VCaP (cell line): ENCODE measurements at regions not wholly inside any gene's neighbourhood (a gene's known extent, or its start where the extent isn't known, plus 50 kb on each side); places are given as distances from the start of the nearest gene placed in this dataset.
A peak's percentile ranks its signal among the peaks of the same experiment; 100 is the strongest.

Experiments used
- H3K27ac ChIP-seq: fragments of 450-650 bp; 2 replicates; pipeline ENCODE4 v1.5.1; 2017
- TF ChIP-seq, protein P1 (sequence below): fragments of 450-650 bp; conservative IDR thresholded peaks from 2 replicates; pipeline ENCODE4 v1.5.1; 2017; ENCODE audit warnings: mild to moderate bottlenecking, moderate library complexity

DNA sequence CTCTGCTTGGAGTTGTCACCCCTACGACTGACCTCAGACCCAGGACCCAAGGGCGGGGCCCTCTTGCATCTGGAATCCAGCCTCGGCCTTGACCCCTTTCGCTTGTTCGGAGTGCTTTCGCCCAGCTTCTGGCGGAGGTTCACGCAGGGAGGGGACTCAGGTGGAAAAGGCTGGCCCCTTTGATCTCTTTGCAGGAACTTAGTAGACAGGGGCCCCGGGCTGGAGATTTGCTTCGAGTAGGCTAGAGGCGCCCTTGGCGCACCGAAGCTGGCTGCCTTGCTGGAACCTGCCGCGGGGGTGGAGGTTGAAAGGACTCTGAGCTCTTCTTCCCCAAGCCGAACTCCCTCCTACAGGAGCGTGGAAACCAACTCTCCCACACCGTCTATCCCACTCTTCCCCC is 255.1 kb downstream of the OTUD1 start:
- TF ChIP-seq, protein P1, sequence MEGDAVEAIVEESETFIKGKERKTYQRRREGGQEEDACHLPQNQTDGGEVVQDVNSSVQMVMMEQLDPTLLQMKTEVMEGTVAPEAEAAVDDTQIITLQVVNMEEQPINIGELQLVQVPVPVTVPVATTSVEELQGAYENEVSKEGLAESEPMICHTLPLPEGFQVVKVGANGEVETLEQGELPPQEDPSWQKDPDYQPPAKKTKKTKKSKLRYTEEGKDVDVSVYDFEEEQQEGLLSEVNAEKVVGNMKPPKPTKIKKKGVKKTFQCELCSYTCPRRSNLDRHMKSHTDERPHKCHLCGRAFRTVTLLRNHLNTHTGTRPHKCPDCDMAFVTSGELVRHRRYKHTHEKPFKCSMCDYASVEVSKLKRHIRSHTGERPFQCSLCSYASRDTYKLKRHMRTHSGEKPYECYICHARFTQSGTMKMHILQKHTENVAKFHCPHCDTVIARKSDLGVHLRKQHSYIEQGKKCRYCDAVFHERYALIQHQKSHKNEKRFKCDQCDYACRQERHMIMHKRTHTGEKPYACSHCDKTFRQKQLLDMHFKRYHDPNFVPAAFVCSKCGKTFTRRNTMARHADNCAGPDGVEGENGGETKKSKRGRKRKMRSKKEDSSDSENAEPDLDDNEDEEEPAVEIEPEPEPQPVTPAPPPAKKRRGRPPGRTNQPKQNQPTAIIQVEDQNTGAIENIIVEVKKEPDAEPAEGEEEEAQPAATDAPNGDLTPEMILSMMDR = no peak

DNA sequence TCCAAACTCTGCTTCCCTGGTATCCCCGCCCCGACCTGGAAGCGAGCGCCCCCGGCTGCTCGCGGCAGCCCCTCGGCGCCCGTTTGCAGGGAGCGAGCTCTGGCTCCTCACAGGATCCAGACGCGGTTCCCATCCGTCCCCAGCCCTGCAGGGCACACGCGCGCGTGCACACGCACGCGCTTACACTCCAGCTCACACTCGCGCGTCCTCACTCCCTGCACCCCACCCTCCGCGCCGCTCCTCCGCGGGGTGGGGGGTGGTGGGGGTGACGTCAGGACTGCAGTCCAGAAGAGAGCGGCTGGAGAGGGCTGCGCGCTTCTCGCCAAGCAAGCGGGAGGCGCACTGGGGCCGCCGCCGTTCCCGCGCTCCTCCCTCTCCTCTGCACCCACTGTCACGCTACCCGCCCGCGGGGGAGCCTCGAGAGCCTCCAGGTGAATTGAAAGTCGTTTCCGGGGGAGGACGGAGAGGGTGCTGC is 255.6 kb downstream of the OTUD1 start:
- TF ChIP-seq, protein P1 = no peak
- H3K27ac ChIP-seq = peak overlapping the region; percentile 66

More for the DNA sequence above, 255.1 kb downstream of the OTUD1 start:
- H3K27ac ChIP-seq = peak overlapping the region; percentile 66

- TF ChIP-seq, protein P1 = peak; percentile 70
- peak overlapping the region; percentile 66 for H3K27ac ChIP-seq
Measured at GRCh38 chr10:23694921-23695824, 256.3 kb downstream of the OTUD1 start.

DNA sequence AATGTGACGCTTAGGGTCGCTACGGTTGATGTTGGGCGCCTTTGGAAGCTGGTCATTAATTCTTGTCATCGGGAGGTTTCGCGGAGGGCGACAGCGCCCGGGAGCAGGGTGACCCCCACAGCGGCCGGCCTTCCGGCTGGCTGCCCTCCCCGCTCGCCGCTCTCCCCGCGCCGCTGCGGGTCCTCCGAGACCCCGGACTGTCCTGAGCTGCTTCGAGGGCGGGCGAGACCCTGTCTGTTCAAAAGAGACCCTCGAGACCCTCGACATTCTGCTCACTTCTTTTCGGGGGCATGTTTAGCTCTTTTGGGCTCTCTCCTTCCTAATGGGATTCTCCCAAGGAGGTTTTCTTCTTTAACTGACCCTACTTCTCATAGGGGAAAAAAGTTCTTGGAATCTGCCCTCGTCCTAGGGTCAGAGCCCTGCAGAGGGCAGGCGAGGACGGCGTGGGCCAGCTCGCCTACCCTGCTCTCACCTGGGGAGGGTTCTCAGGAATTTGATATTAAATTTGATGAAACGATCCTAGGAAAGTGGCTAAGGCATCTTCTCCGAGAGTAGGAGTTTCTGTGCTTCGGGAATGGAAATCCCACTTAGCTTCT is 257.0 kb downstream of the OTUD1 start:
- H3K27ac ChIP-seq = peak overlapping the region; percentile 66; the same call in 1 of the 2 replicates
- TF ChIP-seq, protein P1 = no peak

- TF ChIP-seq, protein P1 = no peak
Measured at GRCh38 chr10:23696476-23696875, 257.6 kb downstream of the OTUD1 start.

DNA sequence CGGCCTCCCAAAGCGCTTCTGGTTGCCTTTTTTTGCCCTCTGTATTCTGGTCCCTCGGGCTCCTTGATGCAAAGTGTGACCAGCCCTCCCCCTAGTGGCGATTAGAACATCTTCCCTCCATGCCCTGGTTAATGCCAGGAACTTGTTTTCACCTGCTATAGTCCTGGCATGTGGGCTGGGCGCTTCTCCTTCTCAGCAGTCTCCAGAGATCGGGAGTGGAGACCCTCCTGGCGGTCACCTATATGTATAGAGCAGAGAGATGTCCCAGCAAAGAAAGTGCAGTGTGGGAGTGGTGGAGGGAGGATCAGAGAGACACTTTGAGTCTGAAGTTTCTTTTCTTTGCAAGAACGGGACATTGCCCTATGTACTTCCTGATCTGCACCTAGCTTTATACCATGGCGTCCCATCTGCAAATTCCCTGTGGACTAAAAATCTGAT is 264.1 kb downstream of the OTUD1 start:
- H3K27ac ChIP-seq = peak overlapping the region; percentile 90
- TF ChIP-seq, protein P1 = peak; percentile 92

More at GRCh38 chr10:23696476-23696875, 257.6 kb downstream of the OTUD1 start:
- no peak overlapping the region for H3K27ac ChIP-seq

- H3K27ac ChIP-seq = no peak overlapping the region
- TF ChIP-seq, protein P1 = no peak
Measured at GRCh38 chr10:23715363-23715762, 276.5 kb downstream of the OTUD1 start.
